ENCODE measurements at regions not wholly inside any gene's neighbourhood (a gene's known extent, or its start where the extent isn't known, plus 50 kb on each side); places are given as distances from the start of the nearest gene placed in this dataset.

DNA sequence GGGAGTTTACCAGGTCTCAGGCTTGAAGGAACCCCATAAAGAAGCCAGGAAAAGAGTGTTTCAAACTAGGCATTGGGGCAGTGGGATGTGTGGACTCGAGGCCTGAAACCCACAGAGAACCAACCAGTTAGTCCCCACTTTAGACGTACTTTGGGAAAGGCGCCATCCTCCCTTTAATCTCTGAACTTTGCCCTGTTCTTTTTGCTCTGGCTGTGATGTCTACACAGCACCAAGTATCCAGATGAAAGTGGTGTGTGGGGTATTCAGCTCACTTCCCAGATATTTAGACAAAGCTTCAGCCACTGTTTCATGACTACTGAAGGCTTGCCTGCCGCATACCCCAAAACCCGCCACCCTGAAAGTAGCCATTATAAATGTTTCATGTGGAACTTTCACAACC lies 116.9 kb upstream of the IRX5 start:
- H3K27ac ChIP-seq (ENCODE audit: low read depth, low read length): no peak overlapping the region
- H3K4me3 ChIP-seq (ENCODE audit: low read depth, low read length): no peak overlapping the region
- H2AFZ ChIP-seq (ENCODE audit: low read length, unreplicated experiment): no peak overlapping the region
- H3K36me3 ChIP-seq (ENCODE audit: insufficient read depth, low read length): no peaks in the 10 kb centered on the region
- no peaks in the 10 kb centered on the region for H3K79me2 ChIP-seq (ENCODE audit: control insufficient read depth, insufficient read depth, low read length, unreplicated experiment)
- peaks cover 32% of the 10 kb centered on the region; the same call in 1 of the 2 replicates for H3K27me3 ChIP-seq (ENCODE audit: insufficient read depth, low read length)
- H3K4me1 ChIP-seq (ENCODE audit: control insufficient read depth, insufficient read depth, low read length, unreplicated experiment): no peaks in the 10 kb centered on the region

DNA sequence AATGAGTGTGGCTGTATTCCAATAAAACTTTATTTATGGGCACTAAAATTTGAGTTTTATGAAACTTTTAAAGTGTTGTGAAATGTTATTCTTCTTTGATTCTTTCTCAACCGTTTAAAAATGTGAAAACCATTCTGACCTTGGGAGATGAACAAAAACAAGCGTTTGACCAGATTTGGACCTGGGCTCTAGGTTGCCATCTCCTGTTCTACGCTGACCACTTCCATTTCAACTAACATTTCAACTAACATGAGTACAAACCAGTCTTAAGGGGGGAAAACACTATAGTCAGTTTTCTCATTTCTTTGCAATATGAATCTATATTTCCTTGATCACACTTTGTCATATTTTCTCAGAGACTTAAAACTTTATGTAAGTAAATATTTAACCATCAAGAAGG lies 118.4 kb upstream of the IRX5 start:
- Histone ChIP-seq H3K79me2 (ENCODE audit: control insufficient read depth, insufficient read depth, low read length, unreplicated experiment) (no peaks in the 10 kb centered on the region), H3K36me3 (ENCODE audit: insufficient read depth, low read length) (no peaks in the 10 kb centered on the region), H3K27me3 (ENCODE audit: insufficient read depth, low read length) (peaks cover 41% of the 10 kb centered on the region), H3K4me3 (ENCODE audit: low read depth, low read length) (no peak overlapping the region), H3K4me1 (ENCODE audit: control insufficient read depth, insufficient read depth, low read length, unreplicated experiment) (no peaks in the 10 kb centered on the region), H2AFZ (ENCODE audit: low read length, unreplicated experiment) (no peak overlapping the region), H3K27ac (ENCODE audit: low read depth, low read length) (no peak overlapping the region)

GRCh38 chr16:54808890-54809289 lies 121.8 kb upstream of the IRX5 start:
- peaks cover 41% of the 10 kb centered on the region for H3K27me3 ChIP-seq (ENCODE audit: insufficient read depth, low read length)
- H3K4me3 ChIP-seq (ENCODE audit: low read depth, low read length): no peak overlapping the region

DNA sequence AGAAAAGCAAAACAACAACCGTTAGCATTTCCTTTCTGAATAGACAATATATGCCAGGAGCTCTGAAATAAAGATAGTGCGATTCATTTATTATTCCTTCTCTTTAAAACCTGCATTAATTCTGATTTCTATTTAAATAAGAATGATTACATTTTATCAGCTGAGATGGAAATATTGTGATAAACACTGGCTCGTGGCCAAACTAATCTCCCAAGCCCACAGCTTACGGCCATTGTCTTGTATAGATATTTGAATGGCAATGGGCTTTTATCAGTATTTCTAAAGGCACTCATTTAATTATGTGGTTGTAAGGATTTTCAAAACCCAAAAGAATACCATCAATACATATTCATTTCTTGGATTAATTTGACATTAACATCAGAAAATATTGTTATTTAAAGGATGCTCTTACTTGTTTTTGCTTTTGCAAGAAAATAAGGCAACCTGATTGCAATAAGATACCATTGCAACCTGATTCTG lies 123.7 kb upstream of the IRX5 start:
- H2AFZ ChIP-seq (ENCODE audit: low read length, unreplicated experiment): no peak overlapping the region
- no peak overlapping the region for H3K27ac ChIP-seq (ENCODE audit: low read depth, low read length)
- no peaks in the 10 kb centered on the region for H3K79me2 ChIP-seq (ENCODE audit: control insufficient read depth, insufficient read depth, low read length, unreplicated experiment)
- no peaks in the 10 kb centered on the region for H3K36me3 ChIP-seq (ENCODE audit: insufficient read depth, low read length)
- H3K27me3 ChIP-seq (ENCODE audit: insufficient read depth, low read length): peaks cover 27% of the 10 kb centered on the region
- H3K4me1 ChIP-seq (ENCODE audit: control insufficient read depth, insufficient read depth, low read length, unreplicated experiment): no peaks in the 10 kb centered on the region
- H3K4me3 ChIP-seq (ENCODE audit: low read depth, low read length): no peak overlapping the region

More at GRCh38 chr16:54808890-54809289, 121.8 kb upstream of the IRX5 start:
- H3K79me2 ChIP-seq (ENCODE audit: control insufficient read depth, insufficient read depth, low read length, unreplicated experiment): no peaks in the 10 kb centered on the region
- H2AFZ ChIP-seq (ENCODE audit: low read length, unreplicated experiment): no peak overlapping the region
- H3K4me1 ChIP-seq (ENCODE audit: control insufficient read depth, insufficient read depth, low read length, unreplicated experiment): no peaks in the 10 kb centered on the region
- no peak overlapping the region for H3K27ac ChIP-seq (ENCODE audit: low read depth, low read length)
- H3K36me3 ChIP-seq (ENCODE audit: insufficient read depth, low read length): no peaks in the 10 kb centered on the region

DNA sequence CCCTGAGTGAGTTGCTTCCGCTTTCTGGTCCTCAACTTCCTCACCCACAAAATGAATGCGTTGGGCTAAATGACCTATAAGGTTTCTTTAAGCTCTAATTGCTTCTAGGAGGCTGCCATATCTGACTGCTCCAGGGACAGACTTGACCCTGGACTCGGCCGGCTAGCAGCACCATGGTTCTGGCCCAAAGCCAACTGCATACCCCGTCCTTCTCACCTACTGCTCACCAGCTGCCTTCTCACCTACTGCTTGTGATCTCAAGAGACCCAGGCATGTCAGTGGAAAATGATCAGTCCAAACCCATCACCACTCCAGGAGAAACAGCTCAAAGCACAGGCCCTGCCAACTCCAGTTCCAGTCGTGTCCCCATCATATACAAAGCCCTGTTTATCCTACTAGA lies 124.3 kb upstream of the IRX5 start:
- no peak overlapping the region for H2AFZ ChIP-seq (ENCODE audit: low read length, unreplicated experiment)
- H3K79me2 ChIP-seq (ENCODE audit: control insufficient read depth, insufficient read depth, low read length, unreplicated experiment): no peaks in the 10 kb centered on the region
- no peaks in the 10 kb centered on the region for H3K4me1 ChIP-seq (ENCODE audit: control insufficient read depth, insufficient read depth, low read length, unreplicated experiment)
- no peak overlapping the region for H3K27ac ChIP-seq (ENCODE audit: low read depth, low read length)
- peaks cover 23% of the 10 kb centered on the region for H3K27me3 ChIP-seq (ENCODE audit: insufficient read depth, low read length)
- no peaks in the 10 kb centered on the region for H3K36me3 ChIP-seq (ENCODE audit: insufficient read depth, low read length)
- no peak overlapping the region for H3K4me3 ChIP-seq (ENCODE audit: low read depth, low read length)

DNA sequence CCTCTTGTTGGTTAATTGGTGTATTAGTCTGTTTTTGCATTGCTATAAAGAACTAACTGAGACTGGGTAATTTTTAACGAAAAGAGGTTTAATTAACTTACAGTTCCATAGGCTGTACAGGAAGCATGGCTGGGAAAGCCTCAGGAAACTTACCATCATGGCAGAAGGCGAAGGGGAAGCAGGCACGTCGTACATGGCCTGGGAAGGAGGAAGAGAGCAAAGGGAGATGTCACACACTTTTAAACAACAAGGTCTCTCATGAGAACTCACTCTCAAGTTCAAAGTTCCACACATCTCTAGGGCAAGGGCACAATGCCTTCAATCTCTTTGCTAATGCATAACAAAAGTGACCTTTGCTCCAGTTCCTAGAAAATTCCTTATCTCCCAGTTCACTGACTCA lies 125.0 kb upstream of the IRX5 start:
- H3K4me3 ChIP-seq (ENCODE audit: low read depth, low read length): no peak overlapping the region
- H3K27me3 ChIP-seq (ENCODE audit: insufficient read depth, low read length): peaks cover 23% of the 10 kb centered on the region
- H3K4me1 ChIP-seq (ENCODE audit: control insufficient read depth, insufficient read depth, low read length, unreplicated experiment): no peaks in the 10 kb centered on the region
- H2AFZ ChIP-seq (ENCODE audit: low read length, unreplicated experiment): no peak overlapping the region
- no peak overlapping the region for H3K27ac ChIP-seq (ENCODE audit: low read depth, low read length)
- no peaks in the 10 kb centered on the region for H3K79me2 ChIP-seq (ENCODE audit: control insufficient read depth, insufficient read depth, low read length, unreplicated experiment)
- no peaks in the 10 kb centered on the region for H3K36me3 ChIP-seq (ENCODE audit: insufficient read depth, low read length)

- H3K4me3 ChIP-seq (ENCODE audit: low read depth, low read length): no peak overlapping the region
- no peaks in the 10 kb centered on the region for H3K4me1 ChIP-seq (ENCODE audit: control insufficient read depth, insufficient read depth, low read length, unreplicated experiment)
- H3K27me3 ChIP-seq (ENCODE audit: insufficient read depth, low read length): no peaks in the 10 kb centered on the region; the same call in 1 of the 2 replicates
- H2AFZ ChIP-seq (ENCODE audit: low read length, unreplicated experiment): no peak overlapping the region
- no peaks in the 10 kb centered on the region for H3K79me2 ChIP-seq (ENCODE audit: control insufficient read depth, insufficient read depth, low read length, unreplicated experiment)
- H3K36me3 ChIP-seq (ENCODE audit: insufficient read depth, low read length): no peaks in the 10 kb centered on the region
- no peak overlapping the region for H3K27ac ChIP-seq (ENCODE audit: low read depth, low read length)
Observed at GRCh38 chr16:54801057-54801844, 129.4 kb upstream of the IRX5 start.

- Histone ChIP-seq H3K36me3 (ENCODE audit: insufficient read depth, low read length) (no peaks in the 10 kb centered on the region), H3K27ac (ENCODE audit: low read depth, low read length) (no peak overlapping the region), H2AFZ (ENCODE audit: low read length, unreplicated experiment) (no peak overlapping the region)
Observed at GRCh38 chr16:54798267-54798666, 132.4 kb upstream of the IRX5 start.

GRCh38 chr16:54796211-54796610 lies 134.5 kb upstream of the IRX5 start:
- no peaks in the 10 kb centered on the region for H3K4me1 ChIP-seq (ENCODE audit: control insufficient read depth, insufficient read depth, low read length, unreplicated experiment)
- H3K36me3 ChIP-seq (ENCODE audit: insufficient read depth, low read length): no peaks in the 10 kb centered on the region
- no peaks in the 10 kb centered on the region for H3K79me2 ChIP-seq (ENCODE audit: control insufficient read depth, insufficient read depth, low read length, unreplicated experiment)
- no peak overlapping the region for H3K4me3 ChIP-seq (ENCODE audit: low read depth, low read length)
- H3K27ac ChIP-seq (ENCODE audit: low read depth, low read length): no peak overlapping the region
- no peak overlapping the region for H2AFZ ChIP-seq (ENCODE audit: low read length, unreplicated experiment)
- peaks cover 2% of the 10 kb centered on the region; the same call in 1 of the 2 replicates for H3K27me3 ChIP-seq (ENCODE audit: insufficient read depth, low read length)

More at GRCh38 chr16:54798267-54798666, 132.4 kb upstream of the IRX5 start:
- Histone ChIP-seq H3K4me1 (ENCODE audit: control insufficient read depth, insufficient read depth, low read length, unreplicated experiment) (no peaks in the 10 kb centered on the region), H3K79me2 (ENCODE audit: control insufficient read depth, insufficient read depth, low read length, unreplicated experiment) (no peaks in the 10 kb centered on the region), H3K27me3 (ENCODE audit: insufficient read depth, low read length) (no peaks in the 10 kb centered on the region; the same call in 1 of the 2 replicates), H3K4me3 (ENCODE audit: low read depth, low read length) (no peak overlapping the region)

GRCh38 chr16:54792811-54793210 lies 137.9 kb upstream of the IRX5 start:
- Histone ChIP-seq H3K36me3 (ENCODE audit: insufficient read depth, low read length) (no peaks in the 10 kb centered on the region), H3K79me2 (ENCODE audit: control insufficient read depth, insufficient read depth, low read length, unreplicated experiment) (no peaks in the 10 kb centered on the region), H3K4me3 (ENCODE audit: low read depth, low read length) (no peak overlapping the region), H2AFZ (ENCODE audit: low read length, unreplicated experiment) (no peak overlapping the region), H3K27me3 (ENCODE audit: insufficient read depth, low read length) (0 out of 2 replicates have a peak, but pooled peaks cover 4% of the 10 kb centered on the region), H3K27ac (ENCODE audit: low read depth, low read length) (no peak overlapping the region), H3K4me1 (ENCODE audit: control insufficient read depth, insufficient read depth, low read length, unreplicated experiment) (no peaks in the 10 kb centered on the region)

GRCh38 chr16:54787045-54787444 lies 143.6 kb upstream of the IRX5 start:
- Histone ChIP-seq H3K79me2 (ENCODE audit: control insufficient read depth, insufficient read depth, low read length, unreplicated experiment) (no peaks in the 10 kb centered on the region), H3K4me3 (ENCODE audit: low read depth, low read length) (no peak overlapping the region), H2AFZ (ENCODE audit: low read length, unreplicated experiment) (no peak overlapping the region), H3K4me1 (ENCODE audit: control insufficient read depth, insufficient read depth, low read length, unreplicated experiment) (no peaks in the 10 kb centered on the region), H3K27me3 (ENCODE audit: insufficient read depth, low read length) (0 out of 2 replicates have a peak, but pooled peaks cover 4% of the 10 kb centered on the region), H3K36me3 (ENCODE audit: insufficient read depth, low read length) (no peaks in the 10 kb centered on the region), H3K27ac (ENCODE audit: low read depth, low read length) (no peak overlapping the region)
